PC-9 (cell line): ENCODE measurements at regions not wholly inside any gene's neighbourhood (a gene's known extent, or its start where the extent isn't known, plus 50 kb on each side); places are given as distances from the start of the nearest gene placed in this dataset.

Experiments
- CTCF ChIP-seq: fragments of 200-600 bp; sonication (generic); conservative IDR thresholded peaks from 2 replicates; pipeline ENCODE4 v1.6.1; 2017; ENCODE audit warnings: mixed run types, antibody characterized with exemption, mild to moderate bottlenecking, moderate library complexity
- EZH2 ChIP-seq: fragments of 200-600 bp; sonication (generic); IDR thresholded peaks from 2 replicates; pipeline ENCODE4 v1.8.0; 2017; ENCODE audit warnings: antibody characterized with exemption, low read depth

DNA sequence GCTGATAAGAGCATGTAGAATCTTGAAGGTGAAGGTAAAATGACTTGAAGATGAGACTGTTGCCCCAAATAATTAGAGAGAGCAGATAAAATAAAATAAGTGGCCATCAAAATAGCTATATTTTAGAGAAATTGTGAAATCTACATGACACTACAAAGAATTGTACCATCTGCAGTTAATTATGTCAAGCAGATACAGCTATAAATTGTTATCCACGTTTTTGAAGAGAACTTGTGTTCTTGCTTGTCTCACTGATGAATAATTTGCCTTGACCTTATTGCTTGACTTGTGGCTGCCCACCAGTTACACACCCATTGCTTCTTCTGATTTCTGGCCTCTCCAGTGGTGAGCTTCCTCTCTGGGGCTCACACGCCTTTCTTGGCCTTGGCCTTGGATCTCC, 75.8 kb upstream of the TNIP3 start:
- TF ChIP-seq CTCF (no peak), EZH2 (no peak)
